ENCODE measurements at regions not wholly inside any gene's neighbourhood (a gene's known extent, or its start where the extent isn't known, plus 50 kb on each side); places are given as distances from the start of the nearest gene placed in this dataset.

DNA sequence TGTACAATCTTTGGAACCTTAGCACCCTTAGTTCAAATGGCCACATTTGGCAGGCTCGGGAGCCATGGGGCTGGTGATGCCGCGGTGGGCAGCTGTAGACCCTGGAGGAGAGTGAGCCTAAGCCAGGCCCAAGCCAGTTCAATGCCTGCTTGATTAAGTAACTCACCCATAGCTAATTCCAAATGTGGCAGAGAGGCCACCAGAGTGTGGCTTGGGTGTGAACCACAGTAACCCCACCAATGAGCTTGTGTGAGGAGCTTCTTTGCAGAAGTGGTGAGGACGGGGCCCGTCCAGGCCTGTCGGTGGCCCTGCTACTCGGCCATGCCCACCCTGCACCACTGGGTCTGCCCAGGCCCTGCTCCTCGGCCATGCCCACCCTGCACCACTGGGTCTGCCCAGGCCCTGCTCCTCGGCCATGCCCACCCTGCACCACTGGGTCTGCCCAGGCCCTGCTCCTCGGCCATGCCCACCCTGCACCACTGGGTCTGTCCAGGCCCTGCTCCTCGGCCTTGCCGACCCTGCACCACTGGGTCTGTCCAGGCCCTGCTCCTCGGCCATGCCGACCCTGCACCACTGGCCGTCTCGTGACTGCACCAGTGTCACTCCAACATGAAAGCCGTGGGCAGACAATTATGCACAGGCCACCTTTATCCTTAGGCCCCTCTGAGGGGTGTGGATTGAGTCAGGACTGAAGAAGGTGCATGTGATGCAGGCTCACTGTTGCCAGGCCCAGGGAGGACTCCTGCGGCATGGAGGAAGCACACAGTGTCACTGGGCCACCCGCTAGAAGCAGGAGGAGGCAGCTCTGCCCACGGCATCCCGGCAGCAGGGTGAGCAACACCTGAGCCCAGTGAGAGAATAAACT, 75.4 kb downstream of the MRPL36 start:
- Histone ChIP-seq H3K27me3 (ENCODE audit: low read length) (peaks cover 55% of the 10 kb centered on the region), H3K4me3 (ENCODE audit: low read length) (no peak overlapping the region), H3K36me3 (ENCODE audit: low read depth, low read length) (no peaks in the 10 kb centered on the region), H3K27ac (ENCODE audit: low read length) (no peak overlapping the region), H4K20me1 (ENCODE audit: low read length) (no peaks in the 10 kb centered on the region), H3K4me1 (ENCODE audit: insufficient read depth, low read length) (no peaks in the 10 kb centered on the region), H3K9me3 (ENCODE audit: low read length) (no peaks in the 10 kb centered on the region), H3K79me2 (ENCODE audit: low read length) (no peaks in the 10 kb centered on the region), H3K9me2 (replicated peaks; ENCODE audit: low read length) (no peaks in the 10 kb centered on the region), H3K4me2 (ENCODE audit: low read length) (no peak overlapping the region), H3K9ac (ENCODE audit: low read length) (no peak overlapping the region), H2AFZ (ENCODE audit: low read length) (no peak overlapping the region), H3F3A (ENCODE audit: low read length, unreplicated experiment) (no peaks in the 10 kb centered on the region)
- DNase-seq, result no peak
- CTCF ChIA-PET, result no interaction called here
- intact Hi-C loops (cut with micrococcal nuclease), result no loop called here
- TF ChIP-seq EZH2phosphoT487 (IDR thresholded peaks at IDR 0.05; ENCODE audit: borderline replicate concordance, low read length) (no peak), EZH2 (IDR thresholded peaks at IDR 0.05; ENCODE audit: low read length, unreplicated experiment) (no peak), CTCF (conservative IDR thresholded peaks at IDR 0.05; ENCODE audit: low read depth, low read length) (no peak)
- POLR2A ChIA-PET (ENCODE audit: unreplicated experiment), result no interaction called here
- no peak for ATAC-seq
- BruUV-seq (replicated peaks), result no TSS peak

DNA sequence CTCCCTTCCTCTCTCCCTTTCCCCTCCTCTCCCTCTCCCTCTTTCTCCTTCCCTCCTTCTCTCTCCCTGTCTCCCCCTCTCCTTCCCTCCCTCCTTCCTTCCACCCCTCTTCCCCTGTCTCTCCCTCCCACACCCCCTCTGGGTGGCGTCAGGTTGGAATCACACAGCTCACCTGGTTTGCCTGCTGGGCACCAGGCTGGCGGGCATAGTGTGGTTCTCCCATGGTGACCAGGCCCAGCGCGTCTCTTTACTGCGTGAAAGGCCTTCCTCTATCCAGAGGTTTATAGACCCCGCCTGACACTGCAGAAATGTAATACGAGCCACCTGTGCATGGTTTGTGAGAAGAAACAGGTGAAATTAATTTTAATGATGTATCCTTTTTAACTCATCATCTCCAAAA, 76.2 kb downstream of the MRPL36 start:
- H3K4me1 ChIP-seq (ENCODE audit: insufficient read depth, low read length), result no peaks in the 10 kb centered on the region
- H4K20me1 ChIP-seq (ENCODE audit: low read length), result no peaks in the 10 kb centered on the region
- H3K27ac ChIP-seq (ENCODE audit: low read length), result no peak overlapping the region
- POLR2A ChIA-PET (ENCODE audit: unreplicated experiment), result no interaction called here
- no TSS peak for BruUV-seq (replicated peaks)
- TF ChIP-seq EZH2 (IDR thresholded peaks at IDR 0.05; ENCODE audit: low read length, unreplicated experiment), result no peak
- TF ChIP-seq EZH2phosphoT487 (IDR thresholded peaks at IDR 0.05; ENCODE audit: borderline replicate concordance, low read length), result no peak
- no peak for TF ChIP-seq CTCF (conservative IDR thresholded peaks at IDR 0.05; ENCODE audit: low read depth, low read length)
- H3K9ac ChIP-seq (ENCODE audit: low read length), result no peak overlapping the region
- no peak overlapping the region for H2AFZ ChIP-seq (ENCODE audit: low read length)
- intact Hi-C loops (cut with micrococcal nuclease), result no loop called here
- peaks cover 2% of the 10 kb centered on the region; the same call in 1 of the 2 replicates for H3K9me3 ChIP-seq (ENCODE audit: low read length)
- CTCF ChIA-PET, result no interaction called here
- no peaks in the 10 kb centered on the region for H3F3A ChIP-seq (ENCODE audit: low read length, unreplicated experiment)
- H3K4me3 ChIP-seq (ENCODE audit: low read length), result no peak overlapping the region
- peaks cover 53% of the 10 kb centered on the region for H3K27me3 ChIP-seq (ENCODE audit: low read length)
- ATAC-seq (no peak), DNase-seq (no peak)
- H3K9me2 ChIP-seq (replicated peaks; ENCODE audit: low read length), result no peaks in the 10 kb centered on the region
- no peaks in the 10 kb centered on the region for H3K36me3 ChIP-seq (ENCODE audit: low read depth, low read length)
- no peaks in the 10 kb centered on the region for H3K79me2 ChIP-seq (ENCODE audit: low read length)
- H3K4me2 ChIP-seq (ENCODE audit: low read length), result no peak overlapping the region

- Histone ChIP-seq H3K9me3 (ENCODE audit: low read length) (peaks cover 8% of the 10 kb centered on the region; the same call in 1 of the 2 replicates), H3K36me3 (ENCODE audit: low read depth, low read length) (no peaks in the 10 kb centered on the region), H3K4me1 (ENCODE audit: insufficient read depth, low read length) (no peaks in the 10 kb centered on the region), H3K4me2 (ENCODE audit: low read length) (no peak overlapping the region), H3K79me2 (ENCODE audit: low read length) (no peaks in the 10 kb centered on the region), H2AFZ (ENCODE audit: low read length) (no peak overlapping the region), H4K20me1 (ENCODE audit: low read length) (no peaks in the 10 kb centered on the region), H3K27ac (ENCODE audit: low read length) (no peak overlapping the region), H3K9ac (ENCODE audit: low read length) (no peak overlapping the region), H3F3A (ENCODE audit: low read length, unreplicated experiment) (no peaks in the 10 kb centered on the region), H3K4me3 (ENCODE audit: low read length) (no peak overlapping the region), H3K27me3 (ENCODE audit: low read length) (peaks cover 48% of the 10 kb centered on the region), H3K9me2 (replicated peaks; ENCODE audit: low read length) (no peaks in the 10 kb centered on the region)
- intact Hi-C loops (cut with micrococcal nuclease), result no loop called here
- TF ChIP-seq EZH2 (IDR thresholded peaks at IDR 0.05; ENCODE audit: low read length, unreplicated experiment), result no peak
- TF ChIP-seq EZH2phosphoT487 (IDR thresholded peaks at IDR 0.05; ENCODE audit: borderline replicate concordance, low read length), result no peak
- no peak for TF ChIP-seq CTCF (conservative IDR thresholded peaks at IDR 0.05; ENCODE audit: low read depth, low read length)
- DNase-seq (no peak), ATAC-seq (no peak)
- POLR2A ChIA-PET (ENCODE audit: unreplicated experiment), result no interaction called here
- BruUV-seq (replicated peaks), result no TSS peak
- CTCF ChIA-PET, result no interaction called here
Measured at GRCh38 chr5:1722877-1723276, 76.8 kb downstream of the MRPL36 start.
